ENCODE measurements at regions not wholly inside any gene's neighbourhood (a gene's known extent, or its start where the extent isn't known, plus 50 kb on each side); places are given as distances from the start of the nearest gene placed in this dataset.

- DNase-seq = no peak
Observed at GRCh38 chr10:131692686-131693334, 208.0 kb upstream of the PPP2R2D start.

GRCh38 chr10:131693766-131694165 lies 207.0 kb upstream of the PPP2R2D start:
- DNase-seq = no peak

GRCh38 chr10:131694168-131694780 lies 206.5 kb upstream of the PPP2R2D start:
- DNase-seq = no peak

GRCh38 chr10:131694781-131695495 lies 205.9 kb upstream of the PPP2R2D start:
- DNase-seq = no peak

GRCh38 chr10:131695496-131696165 lies 205.2 kb upstream of the PPP2R2D start:
- no peak for DNase-seq

- DNase-seq = no peak
Observed at GRCh38 chr10:131697476-131698128, 203.2 kb upstream of the PPP2R2D start.

- no peak for DNase-seq
Observed at GRCh38 chr10:131698232-131698631, 202.6 kb upstream of the PPP2R2D start.

- no peak for DNase-seq
Observed at GRCh38 chr10:131698986-131699385, 201.8 kb upstream of the PPP2R2D start.

GRCh38 chr10:131700032-131700431 lies 200.8 kb upstream of the PPP2R2D start:
- no peak for DNase-seq

GRCh38 chr10:131700506-131700905 lies 200.3 kb upstream of the PPP2R2D start:
- no peak for DNase-seq

- no peak for DNase-seq
Observed at GRCh38 chr10:131701131-131701947, 199.5 kb upstream of the PPP2R2D start.

GRCh38 chr10:131702531-131703356 lies 198.1 kb upstream of the PPP2R2D start:
- DNase-seq = no peak

GRCh38 chr10:131703541-131703940 lies 197.3 kb upstream of the PPP2R2D start:
- DNase-seq = no peak

- DNase-seq = no peak
Observed at GRCh38 chr10:131703941-131704340, 196.9 kb upstream of the PPP2R2D start.

- DNase-seq = no peak
Observed at GRCh38 chr10:131706476-131706875, 194.3 kb upstream of the PPP2R2D start.

- no peak for DNase-seq
Observed at GRCh38 chr10:131706952-131707351, 193.9 kb upstream of the PPP2R2D start.

- DNase-seq = no peak
Observed at GRCh38 chr10:131708225-131708880, 192.5 kb upstream of the PPP2R2D start.

GRCh38 chr10:131710142-131710861 lies 190.5 kb upstream of the PPP2R2D start:
- DNase-seq = no peak

- no peak for DNase-seq
Observed at GRCh38 chr10:131722121-131722520, 178.7 kb upstream of the PPP2R2D start.
